ENCODE measurements at regions not wholly inside any gene's neighbourhood (a gene's known extent, or its start where the extent isn't known, plus 50 kb on each side); places are given as distances from the start of the nearest gene placed in this dataset.

- TF ChIP-seq ZNF462 (CRISPR knock-in tag; IDR thresholded peaks at IDR 0.05) = no peak
- TF ChIP-seq ZNF114 (CRISPR knock-in tag; IDR thresholded peaks at IDR 0.05) = no peak
- TF ChIP-seq, protein P1, sequence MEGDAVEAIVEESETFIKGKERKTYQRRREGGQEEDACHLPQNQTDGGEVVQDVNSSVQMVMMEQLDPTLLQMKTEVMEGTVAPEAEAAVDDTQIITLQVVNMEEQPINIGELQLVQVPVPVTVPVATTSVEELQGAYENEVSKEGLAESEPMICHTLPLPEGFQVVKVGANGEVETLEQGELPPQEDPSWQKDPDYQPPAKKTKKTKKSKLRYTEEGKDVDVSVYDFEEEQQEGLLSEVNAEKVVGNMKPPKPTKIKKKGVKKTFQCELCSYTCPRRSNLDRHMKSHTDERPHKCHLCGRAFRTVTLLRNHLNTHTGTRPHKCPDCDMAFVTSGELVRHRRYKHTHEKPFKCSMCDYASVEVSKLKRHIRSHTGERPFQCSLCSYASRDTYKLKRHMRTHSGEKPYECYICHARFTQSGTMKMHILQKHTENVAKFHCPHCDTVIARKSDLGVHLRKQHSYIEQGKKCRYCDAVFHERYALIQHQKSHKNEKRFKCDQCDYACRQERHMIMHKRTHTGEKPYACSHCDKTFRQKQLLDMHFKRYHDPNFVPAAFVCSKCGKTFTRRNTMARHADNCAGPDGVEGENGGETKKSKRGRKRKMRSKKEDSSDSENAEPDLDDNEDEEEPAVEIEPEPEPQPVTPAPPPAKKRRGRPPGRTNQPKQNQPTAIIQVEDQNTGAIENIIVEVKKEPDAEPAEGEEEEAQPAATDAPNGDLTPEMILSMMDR (conservative IDR thresholded peaks at IDR 0.05; ENCODE audit: low read depth in 2 of 2) = no peak
- TF ChIP-seq STAT1 (IDR thresholded peaks at IDR 0.05; ENCODE audit: unreplicated experiment) = no peak
- no peak for TF ChIP-seq EZH2phosphoT487 (IDR thresholded peaks at IDR 0.05; ENCODE audit: unreplicated experiment)
- TF ChIP-seq EZH2 (IDR thresholded peaks at IDR 0.05; ENCODE audit: low read depth, unreplicated experiment) = no peak
- TF ChIP-seq JUNB (IDR thresholded peaks at IDR 0.05; ENCODE audit: unreplicated experiment) = no peak
- no peak for TF ChIP-seq ZNF331 (CRISPR knock-in tag; IDR thresholded peaks at IDR 0.05; ENCODE audit: low read depth)
- no peak for TF ChIP-seq POLR2AphosphoS5 (IDR thresholded peaks at IDR 0.05; ENCODE audit: low read depth)
Measured at GRCh38 chr16:79532273-79532672, 68.3 kb downstream of the MAF start (continued).

DNA sequence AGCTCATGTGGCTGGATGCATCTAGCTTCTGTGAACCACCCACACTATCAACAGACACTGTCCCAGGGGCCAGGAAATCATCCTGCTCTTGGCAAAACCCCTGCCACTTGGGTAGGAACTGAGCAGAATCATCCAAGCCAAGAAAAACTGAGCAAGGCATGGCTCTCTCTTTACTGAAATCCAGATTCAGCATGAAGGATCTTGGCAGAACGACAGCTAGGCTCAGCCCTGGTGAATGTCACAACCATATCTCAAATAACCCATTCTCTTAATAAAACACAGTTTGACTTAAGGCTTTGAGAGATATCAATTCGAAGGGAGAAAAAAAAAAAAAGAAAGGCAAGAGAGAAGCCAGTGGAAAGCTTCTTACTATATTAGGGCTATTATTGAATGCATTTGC lies 72.2 kb downstream of the MAF start:
- peaks cover 5% of the 10 kb centered on the region for H3K27me3 Mint-ChIP-seq (ENCODE audit: insufficient read depth, low read depth, poor library complexity)
- no peak overlapping the region for H3K4me3 Mint-ChIP-seq
- no peak for ATAC-seq
- Histone ChIP-seq H3K79me2 (replicated peaks; ENCODE audit: insufficient read depth) (no peaks in the 10 kb centered on the region), H2AFZ (no peak overlapping the region), H3K4me2 (no peak overlapping the region), H3K4me1 (ENCODE audit: insufficient read depth) (peaks cover 4% of the 10 kb centered on the region; the same call in 1 of the 2 replicates), H3K9me2 (ENCODE audit: insufficient read depth) (no peaks in the 10 kb centered on the region; the same call in 1 of the 2 replicates), H3K27me3 (ENCODE audit: insufficient read depth) (no peaks in the 10 kb centered on the region), H3F3A (replicated peaks; ENCODE audit: low read depth) (no peaks in the 10 kb centered on the region), H3K4me3 (no peak overlapping the region), H3K27ac (ENCODE audit: low read depth) (no peak overlapping the region), H4K20me1 (replicated peaks; ENCODE audit: insufficient read depth) (no peaks in the 10 kb centered on the region), H3K36me3 (ENCODE audit: insufficient read depth) (no peaks in the 10 kb centered on the region)
- DNase-seq (ENCODE audit: low spot score) = no peak
- peaks cover 8% of the 10 kb centered on the region for H3K4me1 Mint-ChIP-seq
- H3K27ac Mint-ChIP-seq = no peak overlapping the region
- H3K9me3 Mint-ChIP-seq = no peaks in the 10 kb centered on the region
- H3K36me3 Mint-ChIP-seq (ENCODE audit: low read depth) = no peaks in the 10 kb centered on the region
- no peak for TF ChIP-seq STAT1 (IDR thresholded peaks at IDR 0.05; ENCODE audit: unreplicated experiment)
- no peak for TF ChIP-seq ZNF114 (CRISPR knock-in tag; IDR thresholded peaks at IDR 0.05)
- TF ChIP-seq EZH2phosphoT487 (IDR thresholded peaks at IDR 0.05; ENCODE audit: unreplicated experiment) = no peak
- no peak for TF ChIP-seq EZH2 (IDR thresholded peaks at IDR 0.05; ENCODE audit: low read depth, unreplicated experiment)
- TF ChIP-seq ZNF331 (CRISPR knock-in tag; IDR thresholded peaks at IDR 0.05; ENCODE audit: low read depth) = no peak
- TF ChIP-seq, protein P2, sequence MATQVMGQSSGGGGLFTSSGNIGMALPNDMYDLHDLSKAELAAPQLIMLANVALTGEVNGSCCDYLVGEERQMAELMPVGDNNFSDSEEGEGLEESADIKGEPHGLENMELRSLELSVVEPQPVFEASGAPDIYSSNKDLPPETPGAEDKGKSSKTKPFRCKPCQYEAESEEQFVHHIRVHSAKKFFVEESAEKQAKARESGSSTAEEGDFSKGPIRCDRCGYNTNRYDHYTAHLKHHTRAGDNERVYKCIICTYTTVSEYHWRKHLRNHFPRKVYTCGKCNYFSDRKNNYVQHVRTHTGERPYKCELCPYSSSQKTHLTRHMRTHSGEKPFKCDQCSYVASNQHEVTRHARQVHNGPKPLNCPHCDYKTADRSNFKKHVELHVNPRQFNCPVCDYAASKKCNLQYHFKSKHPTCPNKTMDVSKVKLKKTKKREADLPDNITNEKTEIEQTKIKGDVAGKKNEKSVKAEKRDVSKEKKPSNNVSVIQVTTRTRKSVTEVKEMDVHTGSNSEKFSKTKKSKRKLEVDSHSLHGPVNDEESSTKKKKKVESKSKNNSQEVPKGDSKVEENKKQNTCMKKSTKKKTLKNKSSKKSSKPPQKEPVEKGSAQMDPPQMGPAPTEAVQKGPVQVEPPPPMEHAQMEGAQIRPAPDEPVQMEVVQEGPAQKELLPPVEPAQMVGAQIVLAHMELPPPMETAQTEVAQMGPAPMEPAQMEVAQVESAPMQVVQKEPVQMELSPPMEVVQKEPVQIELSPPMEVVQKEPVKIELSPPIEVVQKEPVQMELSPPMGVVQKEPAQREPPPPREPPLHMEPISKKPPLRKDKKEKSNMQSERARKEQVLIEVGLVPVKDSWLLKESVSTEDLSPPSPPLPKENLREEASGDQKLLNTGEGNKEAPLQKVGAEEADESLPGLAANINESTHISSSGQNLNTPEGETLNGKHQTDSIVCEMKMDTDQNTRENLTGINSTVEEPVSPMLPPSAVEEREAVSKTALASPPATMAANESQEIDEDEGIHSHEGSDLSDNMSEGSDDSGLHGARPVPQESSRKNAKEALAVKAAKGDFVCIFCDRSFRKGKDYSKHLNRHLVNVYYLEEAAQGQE (IDR thresholded peaks at IDR 0.05; ENCODE audit: unreplicated experiment) = no peak
- TF ChIP-seq, protein P3, sequence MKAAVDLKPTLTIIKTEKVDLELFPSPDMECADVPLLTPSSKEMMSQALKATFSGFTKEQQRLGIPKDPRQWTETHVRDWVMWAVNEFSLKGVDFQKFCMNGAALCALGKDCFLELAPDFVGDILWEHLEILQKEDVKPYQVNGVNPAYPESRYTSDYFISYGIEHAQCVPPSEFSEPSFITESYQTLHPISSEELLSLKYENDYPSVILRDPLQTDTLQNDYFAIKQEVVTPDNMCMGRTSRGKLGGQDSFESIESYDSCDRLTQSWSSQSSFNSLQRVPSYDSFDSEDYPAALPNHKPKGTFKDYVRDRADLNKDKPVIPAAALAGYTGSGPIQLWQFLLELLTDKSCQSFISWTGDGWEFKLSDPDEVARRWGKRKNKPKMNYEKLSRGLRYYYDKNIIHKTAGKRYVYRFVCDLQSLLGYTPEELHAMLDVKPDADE (IDR thresholded peaks at IDR 0.05) = no peak
- no peak for TF ChIP-seq JUNB (IDR thresholded peaks at IDR 0.05; ENCODE audit: unreplicated experiment)
